HG03460 (cell line): ENCODE measurements at regions not wholly inside any gene's neighbourhood (a gene's known extent, or its start where the extent isn't known, plus 50 kb on each side); places are given as distances from the start of the nearest gene placed in this dataset.

ENCODE experiments used
- ATAC-seq: cut with Tn5 transposase; IDR thresholded peaks from one replicate; pipeline ENCODE4 v1.9.1; 2021; ENCODE audit not compliant: unreplicated experiment

GRCh38 chr6:103983011-103983410, 876.7 kb downstream of the HACE1 start:
- ATAC-seq = no peak

GRCh38 chr6:103982574-103982973, 877.1 kb downstream of the HACE1 start:
- ATAC-seq = no peak

- no peak for ATAC-seq
Observed at GRCh38 chr6:103979308-103979707, 880.4 kb downstream of the HACE1 start.

- ATAC-seq = no peak
Observed at GRCh38 chr6:103937389-103937788, 922.3 kb downstream of the HACE1 start.

- ATAC-seq = no peak
Observed at GRCh38 chr6:103925317-103925716, 934.4 kb downstream of the HACE1 start.

GRCh38 chr6:103910018-103910417, 949.7 kb downstream of the HACE1 start:
- ATAC-seq = no peak

GRCh38 chr6:103908898-103909297, 950.8 kb downstream of the HACE1 start:
- ATAC-seq = no peak

- no peak for ATAC-seq
Observed at GRCh38 chr6:103895136-103895535, 964.6 kb downstream of the HACE1 start.

GRCh38 chr6:103893141-103893581, 966.6 kb downstream of the HACE1 start:
- ATAC-seq = no peak

- no peak for ATAC-seq
Observed at GRCh38 chr6:103886951-103887350, 972.8 kb downstream of the HACE1 start.

GRCh38 chr6:103885446-103885845, 974.3 kb downstream of the HACE1 start:
- no peak for ATAC-seq

GRCh38 chr6:103879800-103880199, 979.9 kb downstream of the HACE1 start:
- ATAC-seq = no peak

- ATAC-seq = no peak
Observed at GRCh38 chr6:103875221-103875620, 984.5 kb downstream of the HACE1 start.

- ATAC-seq = no peak
Observed at GRCh38 chr6:103874575-103874974, 985.1 kb downstream of the HACE1 start.

- no peak for ATAC-seq
Observed at GRCh38 chr6:103872678-103873077, 987.0 kb downstream of the HACE1 start.

- no peak for ATAC-seq
Observed at GRCh38 chr6:103872233-103872632, 987.5 kb downstream of the HACE1 start.

- no peak for ATAC-seq
Observed at GRCh38 chr6:103870970-103871369, 988.7 kb downstream of the HACE1 start.

GRCh38 chr6:103862297-103862696, 997.4 kb downstream of the HACE1 start:
- ATAC-seq = no peak

GRCh38 chr6:103858003-103858402, 1001.7 kb downstream of the HACE1 start:
- no peak for ATAC-seq

GRCh38 chr6:103855750-103856149, 1004.0 kb downstream of the HACE1 start:
- no peak for ATAC-seq

- ATAC-seq = no peak
Observed at GRCh38 chr6:103854059-103854458, 1005.7 kb downstream of the HACE1 start.

- no peak for ATAC-seq
Observed at GRCh38 chr6:103838457-103838856, 1021.3 kb downstream of the HACE1 start.

- no peak for ATAC-seq
Observed at GRCh38 chr6:103826209-103826608, 1033.5 kb downstream of the HACE1 start.

- ATAC-seq = no peak
Observed at GRCh38 chr6:103820148-103820547, 1039.6 kb downstream of the HACE1 start.
